SK-N-SH treated with all-trans-retinoic acid at 6 μM for 48 hours (cell line): ENCODE measurements at regions not wholly inside any gene's neighbourhood (a gene's known extent, or its start where the extent isn't known, plus 50 kb on each side); places are given as distances from the start of the nearest gene placed in this dataset.

Source experiments
- ATAC-seq: fragments of 200-7000 bp; cut with Tn5 transposase; 3 replicates; pipeline ENCODE4 v1.9.1; 2020; ENCODE audit warnings: mild to moderate bottlenecking, moderate library complexity
- ARNTL ChIP-seq: fragments of 450-650 bp; formaldehyde crosslinking; IDR thresholded peaks from 2 replicates; pipeline ENCODE4 v1.5.0; 2020; ENCODE audit warnings: low read depth, mild to moderate bottlenecking, moderate library complexity, borderline replicate concordance
- BACH2 ChIP-seq: fragments of 250-450 bp; sonication (Bioruptor Pico); IDR thresholded peaks from 2 replicates; pipeline ENCODE4 v1.9.0; 2021; ENCODE audit warnings: mild to moderate bottlenecking, borderline replicate concordance
- CSDC2 ChIP-seq: fragments of 250-450 bp; sonication (Bioruptor Pico); IDR thresholded peaks from 2 replicates; pipeline ENCODE4 v1.5.0; 2020; ENCODE audit warnings: mild to moderate bottlenecking, moderate library complexity
- ESRRG ChIP-seq: fragments of 250-450 bp; sonication (Bioruptor Pico); IDR thresholded peaks from 2 replicates; pipeline ENCODE4 v1.6.1; 2021; ENCODE audit warnings: mild to moderate bottlenecking
- GLIS3 ChIP-seq: fragments of 250-450 bp; sonication (Bioruptor Pico); IDR thresholded peaks from 2 replicates; pipeline ENCODE4 v1.5.0; 2020; ENCODE audit warnings: mild to moderate bottlenecking, moderate library complexity
- ISL1 ChIP-seq: fragments of 250-450 bp; sonication (Bioruptor Pico); IDR thresholded peaks from 2 replicates; pipeline ENCODE4 v2.1.2; 2022; ENCODE audit warnings: mild to moderate bottlenecking, moderate library complexity
- OSR1 ChIP-seq: fragments of 250-450 bp; sonication (Bioruptor Pico); IDR thresholded peaks from 2 replicates; pipeline ENCODE4 v1.8.0; 2022; ENCODE audit warnings: moderate library complexity, mild to moderate bottlenecking, inconsistent platforms
- PPARA ChIP-seq: fragments of 250-450 bp; sonication (Bioruptor Pico); IDR thresholded peaks from 2 replicates; pipeline ENCODE4 v1.5.0; 2020; ENCODE audit warnings: mild to moderate bottlenecking, borderline replicate concordance
- RARB ChIP-seq: fragments of 250-450 bp; sonication (Bioruptor Pico); IDR thresholded peaks from 2 replicates; pipeline ENCODE4 v1.8.0; 2021; ENCODE audit warnings: mild to moderate bottlenecking, moderate library complexity
- SNAI2 ChIP-seq: fragments of 250-450 bp; sonication (Bioruptor Pico); IDR thresholded peaks from 2 replicates; pipeline ENCODE4 v1.5.0; 2020; ENCODE audit warnings: mild to moderate bottlenecking, moderate library complexity
- TCF4 ChIP-seq: fragments of 250-450 bp; sonication (Bioruptor Pico); IDR thresholded peaks from 2 replicates; pipeline ENCODE4 v1.8.0; 2021; ENCODE audit warnings: mild to moderate bottlenecking, moderate library complexity, borderline replicate concordance
- TOX ChIP-seq: fragments of 250-450 bp; sonication (Bioruptor Pico); IDR thresholded peaks from 2 replicates; pipeline ENCODE4 v1.8.0; 2021; ENCODE audit warnings: mild to moderate bottlenecking, moderate library complexity, borderline replicate concordance
- ZC3H10 ChIP-seq: fragments of 250-450 bp; sonication (Bioruptor Pico); IDR thresholded peaks from 2 replicates; pipeline ENCODE4 v1.5.1; 2021; ENCODE audit warnings: mild to moderate bottlenecking, moderate library complexity
- ZFP3 ChIP-seq: fragments of 250-450 bp; sonication (Bioruptor Pico); IDR thresholded peaks from 2 replicates; pipeline ENCODE4 v1.5.0; 2020; ENCODE audit warnings: mild to moderate bottlenecking, moderate library complexity
- ZFP30 ChIP-seq: fragments of 450-650 bp; formaldehyde crosslinking; IDR thresholded peaks from 2 replicates; pipeline ENCODE4 v1.5.0; 2022; ENCODE audit warnings: mild to moderate bottlenecking, moderate library complexity
- ZNF565 ChIP-seq: fragments of 450-650 bp; formaldehyde crosslinking; conservative IDR thresholded peaks from 2 replicates; pipeline ENCODE4 v1.5.0; 2020; ENCODE audit warnings: low read depth, mild to moderate bottlenecking, moderate library complexity
- TF ChIP-seq, protein P1 (sequence below): fragments of 250-450 bp; sonication (Bioruptor Pico); IDR thresholded peaks from 2 replicates; pipeline ENCODE4 v1.8.0; 2021; ENCODE audit warnings: low read depth, mild to moderate bottlenecking, moderate library complexity, borderline replicate concordance
- TF ChIP-seq, protein P2 (sequence below): fragments of 250-450 bp; sonication (Bioruptor Pico); IDR thresholded peaks from 2 replicates; pipeline ENCODE4 v1.5.1; 2020; ENCODE audit warnings: low read depth, mild to moderate bottlenecking, moderate library complexity
- TF ChIP-seq, protein P3 (sequence below): fragments of 250-450 bp; sonication (Bioruptor Pico); IDR thresholded peaks from 2 replicates; pipeline ENCODE4 v1.5.0; 2020; ENCODE audit warnings: mild to moderate bottlenecking, moderate library complexity
- TF ChIP-seq, protein P4 (sequence below): fragments of 250-450 bp; sonication (Bioruptor Pico); IDR thresholded peaks from 2 replicates; pipeline ENCODE4 v1.8.0; 2020; ENCODE audit warnings: mild to moderate bottlenecking, moderate library complexity, borderline replicate concordance

DNA sequence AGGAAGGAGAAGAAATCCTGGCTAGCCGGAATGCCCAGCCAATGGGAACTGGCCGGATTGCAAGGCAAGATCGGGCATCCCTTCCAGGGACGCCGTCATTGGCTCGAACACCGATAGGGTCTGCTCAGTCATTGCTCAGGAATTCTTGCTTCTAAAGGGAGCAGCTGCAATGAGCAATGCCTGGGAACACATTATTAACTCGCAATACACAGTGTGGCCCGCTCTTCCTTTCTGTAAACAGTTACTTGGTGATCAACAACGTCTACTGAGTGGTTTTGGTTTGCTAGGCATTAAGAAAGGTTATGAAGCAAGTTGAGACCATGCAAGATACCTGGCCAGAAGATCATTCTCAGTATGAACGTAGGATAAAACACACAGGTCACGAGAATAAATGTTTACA, 165.4 kb upstream of the CITED2 start:
- TF ChIP-seq BACH2 (CRISPR knock-in tag), result no peak
- no peak for TF ChIP-seq TOX (CRISPR knock-in tag)
- no peak for TF ChIP-seq SNAI2 (CRISPR knock-in tag)
- ATAC-seq, result peak; percentile 99

DNA sequence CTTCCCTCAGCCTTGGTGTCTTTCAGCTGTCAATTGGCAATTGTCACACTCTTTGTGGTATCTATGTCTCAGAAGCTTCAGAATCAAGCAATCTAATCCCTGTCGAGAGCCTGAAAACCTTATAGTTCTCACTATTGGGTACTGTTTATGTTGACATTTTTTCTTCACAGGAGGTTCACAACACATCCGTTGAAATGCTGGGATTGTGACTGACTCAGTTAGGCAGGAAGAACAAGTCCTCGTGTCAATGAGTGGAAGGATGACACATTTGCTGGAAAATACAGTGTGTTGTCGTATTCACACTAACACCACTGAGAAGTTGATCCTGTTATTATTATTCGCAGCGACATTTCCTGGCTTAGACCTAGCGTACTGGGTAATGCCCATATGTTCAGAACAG, 163.9 kb upstream of the CITED2 start:
- ATAC-seq, result no peak
- TF ChIP-seq ZFP30 (CRISPR knock-in tag) (no peak), GLIS3 (CRISPR knock-in tag) (no peak), RARB (CRISPR knock-in tag) (no peak), ARNTL (CRISPR knock-in tag) (no peak), ZNF565 (no peak), PPARA (CRISPR knock-in tag) (no peak), CSDC2 (no peak), ZC3H10 (CRISPR knock-in tag) (no peak), SNAI2 (CRISPR knock-in tag) (no peak), ESRRG (CRISPR knock-in tag) (no peak), ISL1 (CRISPR knock-in tag) (no peak)
- TF ChIP-seq, protein P1, sequence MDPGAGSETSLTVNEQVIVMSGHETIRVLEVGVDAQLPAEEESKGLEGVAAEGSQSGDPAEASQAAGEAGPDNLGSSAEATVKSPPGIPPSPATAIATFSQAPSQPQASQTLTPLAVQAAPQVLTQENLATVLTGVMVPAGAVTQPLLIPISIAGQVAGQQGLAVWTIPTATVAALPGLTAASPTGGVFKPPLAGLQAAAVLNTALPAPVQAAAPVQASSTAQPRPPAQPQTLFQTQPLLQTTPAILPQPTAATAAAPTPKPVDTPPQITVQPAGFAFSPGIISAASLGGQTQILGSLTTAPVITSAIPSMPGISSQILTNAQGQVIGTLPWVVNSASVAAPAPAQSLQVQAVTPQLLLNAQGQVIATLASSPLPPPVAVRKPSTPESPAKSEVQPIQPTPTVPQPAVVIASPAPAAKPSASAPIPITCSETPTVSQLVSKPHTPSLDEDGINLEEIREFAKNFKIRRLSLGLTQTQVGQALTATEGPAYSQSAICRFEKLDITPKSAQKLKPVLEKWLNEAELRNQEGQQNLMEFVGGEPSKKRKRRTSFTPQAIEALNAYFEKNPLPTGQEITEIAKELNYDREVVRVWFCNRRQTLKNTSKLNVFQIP (CRISPR knock-in tag), result no peak
- TF ChIP-seq, protein P2, sequence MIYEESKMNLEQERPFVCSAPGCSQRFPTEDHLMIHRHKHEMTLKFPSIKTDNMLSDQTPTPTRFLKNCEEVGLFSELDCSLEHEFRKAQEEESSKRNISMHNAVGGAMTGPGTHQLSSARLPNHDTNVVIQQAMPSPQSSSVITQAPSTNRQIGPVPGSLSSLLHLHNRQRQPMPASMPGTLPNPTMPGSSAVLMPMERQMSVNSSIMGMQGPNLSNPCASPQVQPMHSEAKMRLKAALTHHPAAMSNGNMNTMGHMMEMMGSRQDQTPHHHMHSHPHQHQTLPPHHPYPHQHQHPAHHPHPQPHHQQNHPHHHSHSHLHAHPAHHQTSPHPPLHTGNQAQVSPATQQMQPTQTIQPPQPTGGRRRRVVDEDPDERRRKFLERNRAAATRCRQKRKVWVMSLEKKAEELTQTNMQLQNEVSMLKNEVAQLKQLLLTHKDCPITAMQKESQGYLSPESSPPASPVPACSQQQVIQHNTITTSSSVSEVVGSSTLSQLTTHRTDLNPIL, result no peak

DNA sequence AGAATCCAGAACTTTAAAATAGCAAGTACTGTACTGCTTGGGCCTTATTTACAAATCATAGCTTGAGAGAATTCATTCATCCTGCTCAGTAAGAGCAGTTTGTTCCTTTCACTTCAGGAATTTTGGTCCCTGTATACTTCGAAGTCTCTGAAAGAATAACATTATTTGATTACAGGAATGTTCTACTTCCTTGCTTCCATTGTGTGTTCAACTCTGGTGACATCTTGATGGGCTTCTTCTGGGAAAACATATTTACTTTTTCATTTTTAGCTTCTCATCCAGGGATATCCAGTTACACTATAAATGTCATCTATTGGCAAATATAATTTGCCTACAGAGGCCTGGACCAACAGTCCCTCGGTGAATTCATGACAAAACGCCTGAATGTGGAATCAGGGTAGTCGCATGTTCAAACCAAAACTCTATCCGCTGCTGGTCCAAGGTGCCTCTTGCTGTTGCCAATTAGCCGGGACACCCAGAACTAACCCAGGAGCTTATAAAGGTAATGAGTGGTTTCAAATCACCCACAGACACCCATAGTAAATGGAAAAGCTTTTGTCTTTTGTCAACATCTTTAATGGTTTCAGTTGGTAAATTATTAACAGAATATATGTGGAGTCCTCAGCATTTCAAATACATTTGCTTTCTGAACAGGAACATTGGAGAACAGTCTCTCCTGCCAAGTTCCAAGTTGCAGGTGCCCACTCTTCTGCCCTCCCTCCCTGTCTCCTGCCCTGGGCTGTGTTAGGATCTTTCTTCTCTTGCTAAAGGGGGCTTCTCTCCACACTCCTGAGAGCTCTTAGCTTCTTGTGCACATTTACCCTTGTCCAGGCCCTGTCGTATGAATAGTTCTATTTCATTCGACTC, 162.5 kb upstream of the CITED2 start:
- no peak for ATAC-seq
- TF ChIP-seq TOX (CRISPR knock-in tag), result no peak
- no peak for TF ChIP-seq TCF4 (CRISPR knock-in tag)
- no peak for TF ChIP-seq OSR1 (CRISPR knock-in tag)
- TF ChIP-seq, protein P3, sequence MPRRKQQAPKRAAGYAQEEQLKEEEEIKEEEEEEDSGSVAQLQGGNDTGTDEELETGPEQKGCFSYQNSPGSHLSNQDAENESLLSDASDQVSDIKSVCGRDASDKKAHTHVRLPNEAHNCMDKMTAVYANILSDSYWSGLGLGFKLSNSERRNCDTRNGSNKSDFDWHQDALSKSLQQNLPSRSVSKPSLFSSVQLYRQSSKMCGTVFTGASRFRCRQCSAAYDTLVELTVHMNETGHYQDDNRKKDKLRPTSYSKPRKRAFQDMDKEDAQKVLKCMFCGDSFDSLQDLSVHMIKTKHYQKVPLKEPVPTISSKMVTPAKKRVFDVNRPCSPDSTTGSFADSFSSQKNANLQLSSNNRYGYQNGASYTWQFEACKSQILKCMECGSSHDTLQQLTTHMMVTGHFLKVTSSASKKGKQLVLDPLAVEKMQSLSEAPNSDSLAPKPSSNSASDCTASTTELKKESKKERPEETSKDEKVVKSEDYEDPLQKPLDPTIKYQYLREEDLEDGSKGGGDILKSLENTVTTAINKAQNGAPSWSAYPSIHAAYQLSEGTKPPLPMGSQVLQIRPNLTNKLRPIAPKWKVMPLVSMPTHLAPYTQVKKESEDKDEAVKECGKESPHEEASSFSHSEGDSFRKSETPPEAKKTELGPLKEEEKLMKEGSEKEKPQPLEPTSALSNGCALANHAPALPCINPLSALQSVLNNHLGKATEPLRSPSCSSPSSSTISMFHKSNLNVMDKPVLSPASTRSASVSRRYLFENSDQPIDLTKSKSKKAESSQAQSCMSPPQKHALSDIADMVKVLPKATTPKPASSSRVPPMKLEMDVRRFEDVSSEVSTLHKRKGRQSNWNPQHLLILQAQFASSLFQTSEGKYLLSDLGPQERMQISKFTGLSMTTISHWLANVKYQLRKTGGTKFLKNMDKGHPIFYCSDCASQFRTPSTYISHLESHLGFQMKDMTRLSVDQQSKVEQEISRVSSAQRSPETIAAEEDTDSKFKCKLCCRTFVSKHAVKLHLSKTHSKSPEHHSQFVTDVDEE (CRISPR knock-in tag), result no peak
- no peak for TF ChIP-seq CSDC2
- no peak for TF ChIP-seq SNAI2 (CRISPR knock-in tag)
- no peak for TF ChIP-seq BACH2 (CRISPR knock-in tag)
- no peak for TF ChIP-seq ZFP3 (CRISPR knock-in tag)
- no peak for TF ChIP-seq ISL1 (CRISPR knock-in tag)
- TF ChIP-seq PPARA (CRISPR knock-in tag), result no peak
- TF ChIP-seq, protein P1 (CRISPR knock-in tag), result no peak
- TF ChIP-seq ZNF565, result no peak
- no peak for TF ChIP-seq RARB (CRISPR knock-in tag)
- no peak for TF ChIP-seq ZC3H10 (CRISPR knock-in tag)
- no peak for TF ChIP-seq ESRRG (CRISPR knock-in tag)
- TF ChIP-seq, all 23 proteins: peak for 0

DNA sequence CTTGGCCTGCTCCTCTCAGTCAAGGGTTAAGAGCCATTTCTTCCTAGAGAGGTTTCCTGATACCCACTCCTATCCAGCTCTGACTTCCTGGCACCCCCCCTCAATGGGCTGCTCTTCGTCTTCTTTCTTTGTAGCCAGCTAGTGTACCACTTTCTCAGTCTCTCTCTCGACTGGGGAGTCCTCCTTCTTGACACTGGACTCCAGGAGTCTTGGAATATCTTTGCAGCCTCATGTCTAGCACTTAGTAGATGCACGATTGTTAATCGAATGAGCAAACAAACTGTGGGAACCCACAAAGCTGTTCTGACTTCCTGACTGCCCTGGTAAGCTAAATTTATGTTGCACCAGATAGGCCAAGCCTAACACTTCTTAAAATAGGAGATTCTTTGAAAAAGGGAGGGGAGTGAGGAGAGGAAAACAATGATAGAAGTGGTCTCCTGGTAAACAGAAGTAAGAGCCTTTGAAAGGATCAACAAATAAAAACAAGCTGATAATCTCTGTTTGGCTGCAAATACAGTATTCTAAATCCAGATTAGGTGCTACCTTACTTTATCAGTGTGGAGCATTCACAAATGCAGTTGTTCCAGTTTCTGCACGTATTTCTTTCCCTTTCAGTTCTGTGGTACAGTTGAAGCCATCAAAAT, 160.1 kb upstream of the CITED2 start:
- peak; percentile 3 for ATAC-seq

More for the DNA sequence above, 160.1 kb upstream of the CITED2 start:
- no peak for TF ChIP-seq ESRRG (CRISPR knock-in tag)
- TF ChIP-seq OSR1 (CRISPR knock-in tag), result no peak
- TF ChIP-seq ZNF565, result no peak
- no peak for TF ChIP-seq ZFP3 (CRISPR knock-in tag)
- TF ChIP-seq, protein P4, sequence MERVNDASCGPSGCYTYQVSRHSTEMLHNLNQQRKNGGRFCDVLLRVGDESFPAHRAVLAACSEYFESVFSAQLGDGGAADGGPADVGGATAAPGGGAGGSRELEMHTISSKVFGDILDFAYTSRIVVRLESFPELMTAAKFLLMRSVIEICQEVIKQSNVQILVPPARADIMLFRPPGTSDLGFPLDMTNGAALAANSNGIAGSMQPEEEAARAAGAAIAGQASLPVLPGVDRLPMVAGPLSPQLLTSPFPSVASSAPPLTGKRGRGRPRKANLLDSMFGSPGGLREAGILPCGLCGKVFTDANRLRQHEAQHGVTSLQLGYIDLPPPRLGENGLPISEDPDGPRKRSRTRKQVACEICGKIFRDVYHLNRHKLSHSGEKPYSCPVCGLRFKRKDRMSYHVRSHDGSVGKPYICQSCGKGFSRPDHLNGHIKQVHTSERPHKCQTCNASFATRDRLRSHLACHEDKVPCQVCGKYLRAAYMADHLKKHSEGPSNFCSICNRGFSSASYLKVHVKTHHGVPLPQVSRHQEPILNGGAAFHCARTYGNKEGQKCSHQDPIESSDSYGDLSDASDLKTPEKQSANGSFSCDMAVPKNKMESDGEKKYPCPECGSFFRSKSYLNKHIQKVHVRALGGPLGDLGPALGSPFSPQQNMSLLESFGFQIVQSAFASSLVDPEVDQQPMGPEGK (CRISPR knock-in tag), result no peak
- TF ChIP-seq BACH2 (CRISPR knock-in tag), result no peak
- TF ChIP-seq ISL1 (CRISPR knock-in tag), result no peak
